ENCODE measurements at regions not wholly inside any gene's neighbourhood (a gene's known extent, or its start where the extent isn't known, plus 50 kb on each side); places are given as distances from the start of the nearest gene placed in this dataset.
"Not testable (repeated sequence)": the region's sequence is repeated elsewhere in the genome, so short reads cannot be mapped to it uniquely, and the experiment has no call there.

DNA sequence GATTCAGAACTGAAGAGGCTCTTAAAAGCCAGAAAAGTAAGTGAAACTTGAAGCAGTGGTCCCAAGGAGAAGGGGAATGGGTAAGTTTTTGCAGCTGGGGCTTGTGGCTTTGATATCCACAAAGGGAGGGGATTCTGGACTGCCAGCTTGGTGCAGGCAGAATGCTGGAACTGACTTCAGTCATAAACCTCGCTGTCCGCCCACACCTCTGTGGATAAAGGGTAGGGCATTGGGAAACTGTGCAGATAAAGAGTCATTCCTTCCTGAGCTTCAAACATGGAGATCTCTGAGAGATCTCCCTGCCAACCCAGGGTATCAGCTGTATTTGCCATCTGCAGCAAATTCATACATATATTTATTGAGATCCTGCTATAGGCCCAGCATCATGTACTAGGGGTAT lies 124.3 kb upstream of the OR9Q1 start:
- Histone ChIP-seq H3K36me3 (ENCODE audit: control insufficient read depth, insufficient read depth, low read length) (no peaks in the 10 kb centered on the region), H3K4me3 (ENCODE audit: low read length) (no peak overlapping the region), H3K9me3 (ENCODE audit: control insufficient read depth, low read depth, low read length) (no peaks in the 10 kb centered on the region), H3K4me1 (ENCODE audit: control insufficient read depth, insufficient read depth, low read length) (peaks cover 16% of the 10 kb centered on the region), H3K27me3 (ENCODE audit: control insufficient read depth, insufficient read depth, low read length) (no peaks in the 10 kb centered on the region), H3K27ac (ENCODE audit: low read length) (peak overlapping the region; percentile 11)
- peak; percentile 34 to 62 for DNase-seq
- WGBS (ENCODE audit: insufficient coverage, low lambda C conversion rate) = no CpG with 5 or more reads among the region's 2 CpGs

- Histone ChIP-seq H3K4me1 (ENCODE audit: control insufficient read depth, insufficient read depth, low read length) (peaks cover 16% of the 10 kb centered on the region), H3K36me3 (ENCODE audit: control insufficient read depth, insufficient read depth, low read length) (no peaks in the 10 kb centered on the region), H3K9me3 (ENCODE audit: control insufficient read depth, low read depth, low read length) (no peaks in the 10 kb centered on the region), H3K27ac (ENCODE audit: low read length) (peak overlapping the region; percentile 40), H3K4me3 (ENCODE audit: low read length) (no peak overlapping the region), H3K27me3 (ENCODE audit: control insufficient read depth, insufficient read depth, low read length) (no peaks in the 10 kb centered on the region)
- no CpG with 5 or more reads among the region's 1 CpG for WGBS (ENCODE audit: insufficient coverage, low lambda C conversion rate)
- DNase-seq = peak; percentile 91 to 97
These were observed 123.4 kb upstream of the OR9Q1 start for GRCh38 chr11:57900320-57900719.

- Histone ChIP-seq H3K4me1 (ENCODE audit: control insufficient read depth, insufficient read depth, low read length) (peaks cover 16% of the 10 kb centered on the region), H3K27ac (ENCODE audit: low read length) (no peak overlapping the region)
These were observed 122.4 kb upstream of the OR9Q1 start for GRCh38 chr11:57901278-57901677.

DNA sequence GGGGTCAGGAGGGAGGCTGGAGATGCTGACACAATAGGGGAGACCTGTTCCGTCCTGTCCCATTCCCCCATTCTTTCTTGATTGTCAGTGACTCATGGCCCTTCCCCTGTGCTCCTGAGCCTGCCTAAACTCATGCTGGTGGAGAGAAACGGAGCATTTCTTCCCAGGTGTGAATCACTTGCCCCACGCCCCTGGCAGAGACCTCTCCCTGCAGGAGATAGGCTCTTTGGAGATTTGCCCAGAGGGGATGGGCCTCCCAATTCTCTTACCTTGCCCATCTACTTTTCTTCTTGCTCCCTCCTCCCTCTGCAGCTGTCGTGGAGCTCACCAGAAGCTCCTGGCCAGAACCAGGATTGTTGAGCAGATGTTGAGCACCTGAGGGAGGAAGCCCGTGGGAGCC lies 121.9 kb upstream of the OR9Q1 start:
- Histone ChIP-seq H3K27ac (ENCODE audit: low read length) (no peak overlapping the region), H3K4me3 (ENCODE audit: low read length) (no peak overlapping the region), H3K27me3 (ENCODE audit: control insufficient read depth, insufficient read depth, low read length) (no peaks in the 10 kb centered on the region), H3K4me1 (ENCODE audit: control insufficient read depth, insufficient read depth, low read length) (peaks cover 16% of the 10 kb centered on the region), H3K36me3 (ENCODE audit: control insufficient read depth, insufficient read depth, low read length) (no peaks in the 10 kb centered on the region), H3K9me3 (ENCODE audit: control insufficient read depth, low read depth, low read length) (no peaks in the 10 kb centered on the region)
- WGBS (ENCODE audit: insufficient coverage, low lambda C conversion rate) = no CpG with 5 or more reads among the region's 5 CpGs
- DNase-seq = no peak

More at GRCh38 chr11:57901278-57901677, 122.4 kb upstream of the OR9Q1 start:
- Histone ChIP-seq H3K4me3 (ENCODE audit: low read length) (no peak overlapping the region), H3K9me3 (ENCODE audit: control insufficient read depth, low read depth, low read length) (no peaks in the 10 kb centered on the region), H3K27me3 (ENCODE audit: control insufficient read depth, insufficient read depth, low read length) (no peaks in the 10 kb centered on the region), H3K36me3 (ENCODE audit: control insufficient read depth, insufficient read depth, low read length) (no peaks in the 10 kb centered on the region)
- no peak for DNase-seq

GRCh38 chr11:57903011-57903410 lies 120.7 kb upstream of the OR9Q1 start:
- no peaks in the 10 kb centered on the region for H3K9me3 ChIP-seq (ENCODE audit: control insufficient read depth, low read depth, low read length)
- H3K27ac ChIP-seq (ENCODE audit: low read length) = no peak overlapping the region
- no peak overlapping the region for H3K4me3 ChIP-seq (ENCODE audit: low read length)
- no peak for DNase-seq
- H3K27me3 ChIP-seq (ENCODE audit: control insufficient read depth, insufficient read depth, low read length) = no peaks in the 10 kb centered on the region
- no peaks in the 10 kb centered on the region for H3K36me3 ChIP-seq (ENCODE audit: control insufficient read depth, insufficient read depth, low read length)
- H3K4me1 ChIP-seq (ENCODE audit: control insufficient read depth, insufficient read depth, low read length) = peaks cover 16% of the 10 kb centered on the region

DNA sequence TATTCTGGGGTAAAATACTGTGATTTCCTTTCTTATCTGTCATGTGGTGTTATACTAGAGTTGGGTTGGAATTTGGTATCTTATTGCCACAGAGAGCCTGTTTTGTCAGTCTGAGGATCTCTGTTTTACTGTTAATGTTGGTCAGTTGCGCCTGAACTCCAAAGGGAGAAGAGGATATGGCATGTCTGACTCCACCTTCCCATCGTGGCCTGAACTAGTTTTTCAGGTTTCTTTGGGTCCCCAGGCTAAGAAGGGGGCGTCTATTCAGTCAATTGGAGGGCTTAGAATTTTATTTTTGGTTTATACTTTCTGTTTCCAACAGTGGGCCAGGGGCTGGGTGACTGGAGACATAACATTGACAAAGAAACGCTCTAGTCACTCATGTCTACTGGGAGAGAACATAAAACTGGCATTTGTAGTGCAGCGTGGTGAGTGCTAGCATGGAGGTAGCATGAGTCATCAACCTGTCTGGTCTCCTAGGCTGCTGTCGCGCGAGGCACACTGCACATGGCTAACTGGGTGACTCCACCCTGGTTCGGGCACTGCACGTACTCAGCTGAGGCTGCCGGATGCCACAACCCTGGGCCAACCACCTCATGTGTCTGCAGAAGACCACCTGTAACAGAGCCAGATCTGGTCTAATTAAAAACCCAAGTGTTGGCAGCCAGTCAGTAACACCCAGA lies 120.1 kb upstream of the OR9Q1 start:
- Histone ChIP-seq H3K27ac (ENCODE audit: low read length) (no peak overlapping the region), H3K27me3 (ENCODE audit: control insufficient read depth, insufficient read depth, low read length) (no peaks in the 10 kb centered on the region), H3K4me3 (ENCODE audit: low read length) (no peak overlapping the region), H3K36me3 (ENCODE audit: control insufficient read depth, insufficient read depth, low read length) (no peaks in the 10 kb centered on the region), H3K4me1 (ENCODE audit: control insufficient read depth, insufficient read depth, low read length) (peaks cover 16% of the 10 kb centered on the region), H3K9me3 (ENCODE audit: control insufficient read depth, low read depth, low read length) (no peaks in the 10 kb centered on the region)
- WGBS (ENCODE audit: insufficient coverage, low lambda C conversion rate) = 100% methylated on average over 1 of the region's 11 CpGs
- DNase-seq = peak; percentile 16 to 57

GRCh38 chr11:57904376-57904775 lies 119.3 kb upstream of the OR9Q1 start:
- no peaks in the 10 kb centered on the region for H3K27me3 ChIP-seq (ENCODE audit: control insufficient read depth, insufficient read depth, low read length)
- no peaks in the 10 kb centered on the region for H3K36me3 ChIP-seq (ENCODE audit: control insufficient read depth, insufficient read depth, low read length)
- no peaks in the 10 kb centered on the region for H3K9me3 ChIP-seq (ENCODE audit: control insufficient read depth, low read depth, low read length)
- no peak for DNase-seq
- H3K4me3 ChIP-seq (ENCODE audit: low read length) = no peak overlapping the region
- peaks cover 11% of the 10 kb centered on the region for H3K4me1 ChIP-seq (ENCODE audit: control insufficient read depth, insufficient read depth, low read length)
- WGBS (ENCODE audit: insufficient coverage, low lambda C conversion rate) = no CpG with 5 or more reads among the region's 10 CpGs
- no peak overlapping the region for H3K27ac ChIP-seq (ENCODE audit: low read length)

DNA sequence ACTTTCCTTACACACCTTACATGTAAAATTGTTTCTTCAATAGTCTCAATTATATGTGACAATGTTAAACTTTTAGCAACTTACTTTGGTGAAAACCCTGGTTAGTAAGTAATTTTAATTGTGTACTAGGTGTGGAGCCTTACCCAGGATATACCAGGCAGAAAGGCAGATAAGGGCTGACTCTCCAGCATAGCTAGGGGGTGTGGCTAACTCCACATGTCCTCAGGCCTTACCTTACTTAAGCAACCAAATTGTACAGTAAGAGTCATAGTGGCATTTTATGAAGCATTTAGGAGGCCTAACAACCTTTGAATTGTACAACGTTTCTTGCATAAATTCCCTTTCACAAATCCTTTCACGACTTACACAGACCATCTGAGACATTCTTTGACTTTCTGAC lies 118.2 kb upstream of the OR9Q1 start:
- Histone ChIP-seq H3K27me3 (ENCODE audit: control insufficient read depth, insufficient read depth, low read length) (no peaks in the 10 kb centered on the region), H3K9me3 (ENCODE audit: control insufficient read depth, low read depth, low read length) (no peaks in the 10 kb centered on the region), H3K27ac (ENCODE audit: low read length) (no peak overlapping the region), H3K36me3 (ENCODE audit: control insufficient read depth, insufficient read depth, low read length) (no peaks in the 10 kb centered on the region), H3K4me1 (ENCODE audit: control insufficient read depth, insufficient read depth, low read length) (peaks cover 4% of the 10 kb centered on the region), H3K4me3 (ENCODE audit: low read length) (no peak overlapping the region)
- no CpG with 5 or more reads among the region's 2 CpGs for WGBS (ENCODE audit: insufficient coverage, low lambda C conversion rate)
- DNase-seq = peak; percentile 9 to 38

- not testable (repeated sequence) for H3K27me3 ChIP-seq (ENCODE audit: control insufficient read depth, insufficient read depth, low read length); DNase-seq
- no CpG with 5 or more reads among the region's 2 CpGs for WGBS (ENCODE audit: insufficient coverage, low lambda C conversion rate)
These were observed 115.3 kb upstream of the OR9Q1 start for GRCh38 chr11:57908399-57908798.

DNA sequence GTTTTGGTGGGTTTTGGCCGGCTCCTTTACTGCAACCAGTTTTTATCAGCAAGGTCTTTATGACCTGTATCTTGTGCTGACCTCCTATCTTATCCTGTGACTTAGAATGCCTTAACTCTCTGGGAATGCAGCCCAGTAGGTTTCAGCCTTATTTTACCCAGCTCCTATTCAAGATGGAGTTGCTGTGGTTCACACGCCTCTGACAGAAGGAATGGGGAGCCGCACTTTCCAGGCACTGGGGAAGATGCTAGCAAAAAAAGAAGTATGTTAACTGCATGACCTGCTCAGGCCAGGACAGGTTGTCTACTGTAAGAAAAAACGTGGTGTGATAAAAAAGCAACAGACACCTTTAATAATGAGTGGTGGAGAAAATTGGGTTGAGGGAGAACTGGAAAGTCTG lies 112.2 kb upstream of the OR9Q1 start:
- not testable (repeated sequence) for H3K4me3 ChIP-seq (ENCODE audit: low read length); H3K9me3 ChIP-seq (ENCODE audit: control insufficient read depth, low read depth, low read length); H3K36me3 ChIP-seq (ENCODE audit: control insufficient read depth, insufficient read depth, low read length); DNase-seq; H3K27me3 ChIP-seq (ENCODE audit: control insufficient read depth, insufficient read depth, low read length); H3K4me1 ChIP-seq (ENCODE audit: control insufficient read depth, insufficient read depth, low read length); H3K27ac ChIP-seq (ENCODE audit: low read length)
- 86% methylated on average over 1 of the region's 4 CpGs for WGBS (ENCODE audit: insufficient coverage, low lambda C conversion rate)

More at GRCh38 chr11:57908399-57908798, 115.3 kb upstream of the OR9Q1 start:
- H3K4me3 ChIP-seq (ENCODE audit: low read length); H3K9me3 ChIP-seq (ENCODE audit: control insufficient read depth, low read depth, low read length); H3K36me3 ChIP-seq (ENCODE audit: control insufficient read depth, insufficient read depth, low read length); H3K27ac ChIP-seq (ENCODE audit: low read length); H3K4me1 ChIP-seq (ENCODE audit: control insufficient read depth, insufficient read depth, low read length): not testable (repeated sequence)

Data from large intestine (tissue), 3 donors.